K562 (cell line): ENCODE measurements at regions not wholly inside any gene's neighbourhood (a gene's known extent, or its start where the extent isn't known, plus 50 kb on each side); places are given as distances from the start of the nearest gene placed in this dataset.

Source experiments
- BACH1 ChIP-seq: fragments of 200-800 bp; sonication (Bioruptor generic); IDR thresholded peaks from 2 replicates; pipeline ENCODE4 v1.6.1; 2016; ENCODE audit warnings: missing genetic modification characterization, missing compliant biosample characterization
- GTF3C2 ChIP-seq: IDR thresholded peaks from 3 replicates; pipeline ENCODE4 v1.6.1; 2011; ENCODE audit warnings: borderline replicate concordance, mild to moderate bottlenecking, moderate library complexity; ENCODE audit not compliant: insufficient read length; ENCODE audit errors: extremely low read depth
- HMGXB4 ChIP-seq: sonication (generic); formaldehyde crosslinking; IDR thresholded peaks from 2 replicates; pipeline ENCODE4 v1.8.1; 2023; ENCODE audit warnings: mild to moderate bottlenecking, missing genetic modification reagents
- HNRNPUL1 ChIP-seq: fragments of 200-400 bp; formaldehyde crosslinking; IDR thresholded peaks from 2 replicates; pipeline ENCODE4 v1.6.1; 2017; ENCODE audit warnings: low read length
- KDM2B ChIP-seq: fragments of 250-450 bp; sonication (Bioruptor Pico); IDR thresholded peaks from 2 replicates; pipeline ENCODE4 v1.8.0; 2021; ENCODE audit warnings: mild to moderate bottlenecking, moderate library complexity
- MEF2A ChIP-seq: IDR thresholded peaks from 2 replicates; pipeline ENCODE4 v1.6.1; 2011; ENCODE audit warnings: low read depth, mild to moderate bottlenecking, low read length, moderate library complexity; ENCODE audit not compliant: control insufficient read depth
- PRPF4 ChIP-seq: fragments of 200-400 bp; formaldehyde crosslinking; IDR thresholded peaks from one replicate; pipeline ENCODE4 v1.6.1; 2017; ENCODE audit warnings: low read length, low read depth, mild to moderate bottlenecking; ENCODE audit not compliant: insufficient read depth, poor library complexity, severe bottlenecking
- TCFL5 ChIP-seq: fragments of 250-450 bp; sonication (Bioruptor Pico); conservative IDR thresholded peaks from 2 replicates; pipeline ENCODE4 v1.6.1; 2021; ENCODE audit warnings: mild to moderate bottlenecking, moderate library complexity, matching md5 sums
- TGIF2 ChIP-seq: sonication (generic); formaldehyde crosslinking; IDR thresholded peaks from 2 replicates; pipeline ENCODE4 v1.8.1; 2022; ENCODE audit warnings: mild to moderate bottlenecking, missing genetic modification reagents, moderate library complexity
- ZNF121 ChIP-seq: sonication (generic); formaldehyde crosslinking; conservative IDR thresholded peaks from 2 replicates; pipeline ENCODE4 v1.8.0; 2022; ENCODE audit warnings: missing genetic modification reagents
- ZNF197 ChIP-seq: fragments of 200-800 bp; sonication (Bioruptor generic); IDR thresholded peaks from 2 replicates; pipeline ENCODE4 v1.6.1; 2016; ENCODE audit warnings: low read depth, missing genetic modification characterization, missing compliant biosample characterization
- ZNF407 ChIP-seq: fragments of 450-650 bp; IDR thresholded peaks from 2 replicates; pipeline ENCODE4 v1.6.1; 2016; ENCODE audit warnings: low read depth

GRCh38 chr5:98307811-98308210 is 465.7 kb upstream of the RGMB start (continued):
- TF ChIP-seq ZNF407 (no peak), PRPF4 (no peak), ZNF121 (CRISPR knock-in tag) (no peak), GTF3C2 (no peak), ZNF197 (CRISPR knock-in tag) (no peak), HMGXB4 (CRISPR knock-in tag) (no peak), BACH1 (tag) (no peak), KDM2B (CRISPR knock-in tag) (no peak), MEF2A (no peak), TGIF2 (CRISPR knock-in tag) (no peak), HNRNPUL1 (no peak), TCFL5 (CRISPR knock-in tag) (no peak)
